Calu3 (cell line): ENCODE measurements at regions not wholly inside any gene's neighbourhood (a gene's known extent, or its start where the extent isn't known, plus 50 kb on each side); places are given as distances from the start of the nearest gene placed in this dataset.

Experiments
- BruUV-seq: library from RNA; stranded (reverse); fragments of 400-500 nt; replicated peaks from 2 replicates; lab custom pipeline; 2021; lab: Mats Ljungman, UMichigan
- CTCF ChIA-PET: fragments of 300-600 bp; sonication (Branson Sonifier 250); formaldehyde crosslinking; loops from one replicate; lab custom pipeline; 2022; ENCODE audit warnings: antibody characterized with exemption; lab: Charles Lee
- DNase-seq: peaks from one replicate; pipeline ENCODE4 v3.0.0; 2022
- H3K27ac Mint-ChIP-seq: one replicate; pipeline ENCODE4 v1.8.0; 2022; ENCODE audit warnings: mixed read lengths; ENCODE audit not compliant: unreplicated experiment
- H3K27me3 Mint-ChIP-seq: one replicate; pipeline ENCODE4 v1.8.0; 2022; ENCODE audit warnings: mixed read lengths; ENCODE audit not compliant: unreplicated experiment
- H3K36me3 Mint-ChIP-seq: one replicate; pipeline ENCODE4 v1.8.0; 2022; ENCODE audit warnings: mild to moderate bottlenecking, moderate library complexity, mixed read lengths; ENCODE audit not compliant: insufficient read depth, unreplicated experiment
- H3K4me1 Mint-ChIP-seq: one replicate; pipeline ENCODE4 v1.8.0; 2022; ENCODE audit warnings: mild to moderate bottlenecking, low read depth, mixed read lengths; ENCODE audit not compliant: unreplicated experiment
- H3K4me3 Mint-ChIP-seq: one replicate; pipeline ENCODE4 v1.8.0; 2022; ENCODE audit warnings: mild to moderate bottlenecking, low read depth, moderate library complexity, mixed read lengths; ENCODE audit not compliant: unreplicated experiment
- H3K9me3 Mint-ChIP-seq: one replicate; pipeline ENCODE4 v1.8.0; 2022; ENCODE audit warnings: low read depth, mixed read lengths; ENCODE audit not compliant: unreplicated experiment
- CTCF ChIP-seq: fragments of 200-600 bp; IDR thresholded peaks from one replicate; pipeline ENCODE4 v1.8.0; 2022; ENCODE audit warnings: antibody characterized with exemption; ENCODE audit not compliant: unreplicated experiment
- intact Hi-C: fragments of 100-400 bp; cut with micrococcal nuclease; formaldehyde crosslinking; loops from one replicate; pipeline ENCODE4 v1.10.0; 2022; ENCODE audit not compliant: unreplicated experiment

GRCh38 chr6:25032934-25033333 lies 97.2 kb upstream of the RIPOR2 start:
- Mint-ChIP-seq H3K4me3 (no peak overlapping the region), H3K9me3 (no peaks in the 10 kb centered on the region), H3K27me3 (no peaks in the 10 kb centered on the region), H3K4me1 (peaks cover 8% of the 10 kb centered on the region), H3K27ac (no peak overlapping the region), H3K36me3 (no peaks in the 10 kb centered on the region)
- TF ChIP-seq CTCF = no peak
- no TSS peak for BruUV-seq
- CTCF ChIA-PET = no interaction called here
- intact Hi-C loops = no loop called here
- DNase-seq = no peak

GRCh38 chr6:25034431-25034921 lies 98.7 kb upstream of the RIPOR2 start:
- peaks cover 8% of the 10 kb centered on the region for H3K4me1 Mint-ChIP-seq
- CTCF ChIA-PET = interaction anchor here (1.0 to 1.3 kb wide), 2 partner anchors 9 to 18 kb away, joined by 3 read pairs; no protein-coding TSS in a partner anchor
- intact Hi-C loops = no loop called here
- BruUV-seq = no TSS peak
- H3K4me3 Mint-ChIP-seq = peak overlapping the region; percentile 1
- no peaks in the 10 kb centered on the region for H3K9me3 Mint-ChIP-seq
- no peaks in the 10 kb centered on the region for H3K36me3 Mint-ChIP-seq
- no peaks in the 10 kb centered on the region for H3K27me3 Mint-ChIP-seq
- H3K27ac Mint-ChIP-seq = no peak overlapping the region
- no peak for TF ChIP-seq CTCF
- DNase-seq = no peak

GRCh38 chr6:25035174-25035511 lies 99.4 kb upstream of the RIPOR2 start:
- Mint-ChIP-seq H3K36me3 (no peaks in the 10 kb centered on the region), H3K9me3 (no peaks in the 10 kb centered on the region), H3K4me1 (peaks cover 8% of the 10 kb centered on the region), H3K27me3 (no peaks in the 10 kb centered on the region), H3K4me3 (no peak overlapping the region), H3K27ac (no peak overlapping the region)
- no peak for TF ChIP-seq CTCF
- CTCF ChIA-PET = interaction anchor here (0.7 to 1.3 kb wide), 3 partner anchors 9 to 1183 kb away, joined by 3 read pairs; no protein-coding TSS in a partner anchor
- BruUV-seq = no TSS peak
- intact Hi-C loops = no loop called here
- DNase-seq = no peak

- H3K4me3 Mint-ChIP-seq = no peak overlapping the region
- H3K4me1 Mint-ChIP-seq = peaks cover 9% of the 10 kb centered on the region
- H3K27me3 Mint-ChIP-seq = no peaks in the 10 kb centered on the region
- H3K36me3 Mint-ChIP-seq = no peaks in the 10 kb centered on the region
- H3K9me3 Mint-ChIP-seq = no peaks in the 10 kb centered on the region
- H3K27ac Mint-ChIP-seq = no peak overlapping the region
- CTCF ChIA-PET = interaction anchor here (0.7 to 1.3 kb wide), 3 partner anchors 8 to 1183 kb away, joined by 3 read pairs; no protein-coding TSS in a partner anchor
- intact Hi-C loops = no loop called here
- DNase-seq = no peak
- no peak for TF ChIP-seq CTCF
- BruUV-seq = no TSS peak
Measured at GRCh38 chr6:25035512-25036435, 100.0 kb upstream of the RIPOR2 start.
